ENCODE measurements at regions not wholly inside any gene's neighbourhood (a gene's known extent, or its start where the extent isn't known, plus 50 kb on each side); places are given as distances from the start of the nearest gene placed in this dataset.

- Histone ChIP-seq H3K9ac (ENCODE audit: insufficient read length) (no peak overlapping the region), H3K9me3 (ENCODE audit: low read depth, low read length) (no peaks in the 10 kb centered on the region), H3K4me3 (no peak overlapping the region), H3K27ac (no peak overlapping the region), H3K36me3 (ENCODE audit: insufficient read depth, low read length) (no peaks in the 10 kb centered on the region)
- TF ChIP-seq FOXP2 (optimal IDR thresholded peaks at IDR 0.05; ENCODE audit: control extremely low read depth, extremely low read length, insufficient read depth): no peak
- TF ChIP-seq EZH2 (IDR thresholded peaks at IDR 0.05): no peak
- TF ChIP-seq POLR2AphosphoS5 (IDR thresholded peaks at IDR 0.05; ENCODE audit: borderline replicate concordance, low read depth, low read length): no peak
- DNase-seq (ENCODE audit: low read depth, low spot score): no peak
Measured at GRCh38 chr21:16318651-16319300, 589.0 kb downstream of the USP25 start.

- no peak for DNase-seq (ENCODE audit: low read depth, low spot score)
- H3K4me3 ChIP-seq: no peak overlapping the region
- TF ChIP-seq EZH2 (IDR thresholded peaks at IDR 0.05): no peak
- no peak for TF ChIP-seq FOXP2 (optimal IDR thresholded peaks at IDR 0.05; ENCODE audit: control extremely low read depth, extremely low read length, insufficient read depth)
- no peak for TF ChIP-seq POLR2AphosphoS5 (IDR thresholded peaks at IDR 0.05; ENCODE audit: borderline replicate concordance, low read depth, low read length)
Measured at GRCh38 chr21:16320110-16320509, 590.3 kb downstream of the USP25 start.

GRCh38 chr21:16322454-16322853 is 592.7 kb downstream of the USP25 start:
- Histone ChIP-seq H3K36me3 (ENCODE audit: insufficient read depth, low read length) (no peaks in the 10 kb centered on the region), H3K9ac (ENCODE audit: insufficient read length) (no peak overlapping the region), H3K27ac (no peak overlapping the region), H3K4me3 (no peak overlapping the region), H3K9me3 (ENCODE audit: low read depth, low read length) (no peaks in the 10 kb centered on the region)
- TF ChIP-seq EZH2 (IDR thresholded peaks at IDR 0.05): no peak
- no peak for TF ChIP-seq POLR2AphosphoS5 (IDR thresholded peaks at IDR 0.05; ENCODE audit: borderline replicate concordance, low read depth, low read length)
- TF ChIP-seq FOXP2 (optimal IDR thresholded peaks at IDR 0.05; ENCODE audit: control extremely low read depth, extremely low read length, insufficient read depth): no peak
- no peak for DNase-seq (ENCODE audit: low read depth, low spot score)

More at GRCh38 chr21:16320110-16320509, 590.3 kb downstream of the USP25 start:
- no peak overlapping the region for H3K27ac ChIP-seq
- H3K9me3 ChIP-seq (ENCODE audit: low read depth, low read length): no peaks in the 10 kb centered on the region
- no peak overlapping the region for H3K9ac ChIP-seq (ENCODE audit: insufficient read length)
- no peaks in the 10 kb centered on the region for H3K36me3 ChIP-seq (ENCODE audit: insufficient read depth, low read length)

- no peaks in the 10 kb centered on the region for H3K9me3 ChIP-seq (ENCODE audit: low read depth, low read length)
- H3K4me3 ChIP-seq: no peak overlapping the region
- H3K27ac ChIP-seq: no peak overlapping the region
- no peak for TF ChIP-seq FOXP2 (optimal IDR thresholded peaks at IDR 0.05; ENCODE audit: control extremely low read depth, extremely low read length, insufficient read depth)
- no peak for TF ChIP-seq EZH2 (IDR thresholded peaks at IDR 0.05)
- TF ChIP-seq POLR2AphosphoS5 (IDR thresholded peaks at IDR 0.05; ENCODE audit: borderline replicate concordance, low read depth, low read length): no peak
- no peaks in the 10 kb centered on the region for H3K36me3 ChIP-seq (ENCODE audit: insufficient read depth, low read length)
- no peak overlapping the region for H3K9ac ChIP-seq (ENCODE audit: insufficient read length)
- no peak for DNase-seq (ENCODE audit: low read depth, low spot score)
Measured at GRCh38 chr21:16323596-16323995, 593.8 kb downstream of the USP25 start.

- H3K9ac ChIP-seq (ENCODE audit: insufficient read length): no peak overlapping the region
- no peaks in the 10 kb centered on the region for H3K36me3 ChIP-seq (ENCODE audit: insufficient read depth, low read length)
- H3K4me3 ChIP-seq: no peak overlapping the region
- TF ChIP-seq FOXP2 (optimal IDR thresholded peaks at IDR 0.05; ENCODE audit: control extremely low read depth, extremely low read length, insufficient read depth) (no peak), POLR2AphosphoS5 (IDR thresholded peaks at IDR 0.05; ENCODE audit: borderline replicate concordance, low read depth, low read length) (no peak), EZH2 (IDR thresholded peaks at IDR 0.05) (no peak)
- DNase-seq (ENCODE audit: low read depth, low spot score): no peak
- no peak overlapping the region for H3K27ac ChIP-seq
- no peaks in the 10 kb centered on the region for H3K9me3 ChIP-seq (ENCODE audit: low read depth, low read length)
Measured at GRCh38 chr21:16324630-16325029, 594.8 kb downstream of the USP25 start.

GRCh38 chr21:16330082-16330907 is 600.5 kb downstream of the USP25 start:
- TF ChIP-seq EZH2 (IDR thresholded peaks at IDR 0.05): no peak
- TF ChIP-seq FOXP2 (optimal IDR thresholded peaks at IDR 0.05; ENCODE audit: control extremely low read depth, extremely low read length, insufficient read depth): no peak
- no peak for TF ChIP-seq POLR2AphosphoS5 (IDR thresholded peaks at IDR 0.05; ENCODE audit: borderline replicate concordance, low read depth, low read length)
- peak; percentile 90 for DNase-seq (ENCODE audit: low read depth, low spot score)
- no peak overlapping the region for H3K9ac ChIP-seq (ENCODE audit: insufficient read length)
- H3K36me3 ChIP-seq (ENCODE audit: insufficient read depth, low read length): no peaks in the 10 kb centered on the region
- H3K4me3 ChIP-seq: peak overlapping the region; percentile 32
- no peaks in the 10 kb centered on the region for H3K9me3 ChIP-seq (ENCODE audit: low read depth, low read length)
- H3K27ac ChIP-seq: peak overlapping the region; percentile 38; the same call in 1 of the 2 replicates

GRCh38 chr21:16330908-16331268 is 601.1 kb downstream of the USP25 start:
- Histone ChIP-seq H3K27ac (peak overlapping the region; percentile 38; the same call in 1 of the 2 replicates), H3K9ac (ENCODE audit: insufficient read length) (peak overlapping the region; percentile 9), H3K36me3 (ENCODE audit: insufficient read depth, low read length) (no peaks in the 10 kb centered on the region), H3K9me3 (ENCODE audit: low read depth, low read length) (no peaks in the 10 kb centered on the region), H3K4me3 (peak overlapping the region; percentile 32)
- DNase-seq (ENCODE audit: low read depth, low spot score): no peak
- TF ChIP-seq EZH2 (IDR thresholded peaks at IDR 0.05): no peak
- no peak for TF ChIP-seq POLR2AphosphoS5 (IDR thresholded peaks at IDR 0.05; ENCODE audit: borderline replicate concordance, low read depth, low read length)
- TF ChIP-seq FOXP2 (optimal IDR thresholded peaks at IDR 0.05; ENCODE audit: control extremely low read depth, extremely low read length, insufficient read depth): no peak

GRCh38 chr21:16337266-16337665 is 607.5 kb downstream of the USP25 start:
- H3K9ac ChIP-seq (ENCODE audit: insufficient read length): no peak overlapping the region
- H3K4me3 ChIP-seq: no peak overlapping the region
- no peaks in the 10 kb centered on the region for H3K36me3 ChIP-seq (ENCODE audit: insufficient read depth, low read length)
- H3K9me3 ChIP-seq (ENCODE audit: low read depth, low read length): no peaks in the 10 kb centered on the region
- H3K27ac ChIP-seq: no peak overlapping the region
- no peak for TF ChIP-seq FOXP2 (optimal IDR thresholded peaks at IDR 0.05; ENCODE audit: control extremely low read depth, extremely low read length, insufficient read depth)
- TF ChIP-seq POLR2AphosphoS5 (IDR thresholded peaks at IDR 0.05; ENCODE audit: borderline replicate concordance, low read depth, low read length): no peak
- no peak for TF ChIP-seq EZH2 (IDR thresholded peaks at IDR 0.05)
- no peak for DNase-seq (ENCODE audit: low read depth, low spot score)

All from SK-N-MC (cell line).